ENCODE measurements at regions not wholly inside any gene's neighbourhood (a gene's known extent, or its start where the extent isn't known, plus 50 kb on each side); places are given as distances from the start of the nearest gene placed in this dataset.

- no peak for TF ChIP-seq POLR2A (IDR thresholded peaks at IDR 0.05)
- TF ChIP-seq CTCF (IDR thresholded peaks at IDR 0.05): no peak
- intact Hi-C loops (cut with DNase I): no loop called here
Measured at GRCh38 chr1:80917225-80917624, 883.5 kb upstream of the ADGRL2 start.

GRCh38 chr1:80915491-80915890, 885.2 kb upstream of the ADGRL2 start:
- H3K9me3 ChIP-seq (replicated peaks in 1 of 3): no peaks in the 10 kb centered on the region
- no peak for TF ChIP-seq CTCF (IDR thresholded peaks at IDR 0.05)
- TF ChIP-seq POLR2A (IDR thresholded peaks at IDR 0.05): no peak
- no peak overlapping the region for H3K27ac ChIP-seq
- peaks cover 4 to 13% of the 10 kb centered on the region in 2 donors for H3K4me1 ChIP-seq (replicated peaks in 1 of 2)
- no peak overlapping the region for H3K4me3 ChIP-seq
- intact Hi-C loops (cut with DNase I): no loop called here
- DNase-seq: no peak
- H3K27me3 ChIP-seq: no peaks in the 10 kb centered on the region
- H3K36me3 ChIP-seq (replicated peaks in 1 of 2): no peaks in the 10 kb centered on the region

More at GRCh38 chr1:80917225-80917624, 883.5 kb upstream of the ADGRL2 start:
- H3K4me1 ChIP-seq (replicated peaks in 1 of 2): peaks cover 4 to 13% of the 10 kb centered on the region in 2 donors
- WGBS, 4 donors: 58 to 73% (median 63%) methylated on average over 1 of the region's 1 CpG
- no peak overlapping the region for H3K4me3 ChIP-seq
- DNase-seq: no peak
- no peaks in the 10 kb centered on the region for H3K9me3 ChIP-seq (replicated peaks in 1 of 3)
- H3K36me3 ChIP-seq (replicated peaks in 1 of 2): no peaks in the 10 kb centered on the region
- H3K27me3 ChIP-seq: no peaks in the 10 kb centered on the region
- H3K27ac ChIP-seq: no peak overlapping the region

- DNase-seq: no peak
- no peak overlapping the region for H3K27ac ChIP-seq
- no peak overlapping the region for H3K4me3 ChIP-seq
- no peak for TF ChIP-seq POLR2A (IDR thresholded peaks at IDR 0.05)
- no peak for TF ChIP-seq CTCF (IDR thresholded peaks at IDR 0.05)
- H3K27me3 ChIP-seq: no peaks in the 10 kb centered on the region
- WGBS, 4 donors: 83 to 96% (median 91%) methylated on average over 2 of the region's 2 CpGs
- no peaks in the 10 kb centered on the region for H3K9me3 ChIP-seq (replicated peaks in 1 of 3)
- H3K36me3 ChIP-seq (replicated peaks in 1 of 2): no peaks in the 10 kb centered on the region
- H3K4me1 ChIP-seq (replicated peaks in 1 of 2): no peaks in the 10 kb centered on the region
- intact Hi-C loops (cut with DNase I): no loop called here
Measured at GRCh38 chr1:80910426-80910825, 890.3 kb upstream of the ADGRL2 start.

- 65 to 74% (median 69%) methylated on average over 5 of the region's 5 CpGs for WGBS, 4 donors
- DNase-seq: no peak
- Histone ChIP-seq H3K4me3 (no peak overlapping the region), H3K9me3 (replicated peaks in 1 of 3) (no peaks in the 10 kb centered on the region), H3K4me1 (replicated peaks in 1 of 2) (no peaks in the 10 kb centered on the region), H3K27ac (no peak overlapping the region), H3K36me3 (replicated peaks in 1 of 2) (no peaks in the 10 kb centered on the region), H3K27me3 (no peaks in the 10 kb centered on the region)
- intact Hi-C loops (cut with DNase I): no loop called here
- TF ChIP-seq POLR2A (IDR thresholded peaks at IDR 0.05): no peak
- TF ChIP-seq CTCF (IDR thresholded peaks at IDR 0.05): no peak
Measured at GRCh38 chr1:80909172-80909784, 891.5 kb upstream of the ADGRL2 start.

All from adrenal gland (tissue), 9 donors.